NCI-H510A treated with DMSO at 0.1 percent for 48 hours (cell line): ENCODE measurements at regions not wholly inside any gene's neighbourhood (a gene's known extent, or its start where the extent isn't known, plus 50 kb on each side); places are given as distances from the start of the nearest gene placed in this dataset.
A peak's percentile ranks its signal among the peaks of the same experiment; 100 is the strongest.

Experiments
- DNase-seq: peaks from one replicate; lab custom pipeline; 2025; lab: John Stamatoyannopoulos, UW

DNA sequence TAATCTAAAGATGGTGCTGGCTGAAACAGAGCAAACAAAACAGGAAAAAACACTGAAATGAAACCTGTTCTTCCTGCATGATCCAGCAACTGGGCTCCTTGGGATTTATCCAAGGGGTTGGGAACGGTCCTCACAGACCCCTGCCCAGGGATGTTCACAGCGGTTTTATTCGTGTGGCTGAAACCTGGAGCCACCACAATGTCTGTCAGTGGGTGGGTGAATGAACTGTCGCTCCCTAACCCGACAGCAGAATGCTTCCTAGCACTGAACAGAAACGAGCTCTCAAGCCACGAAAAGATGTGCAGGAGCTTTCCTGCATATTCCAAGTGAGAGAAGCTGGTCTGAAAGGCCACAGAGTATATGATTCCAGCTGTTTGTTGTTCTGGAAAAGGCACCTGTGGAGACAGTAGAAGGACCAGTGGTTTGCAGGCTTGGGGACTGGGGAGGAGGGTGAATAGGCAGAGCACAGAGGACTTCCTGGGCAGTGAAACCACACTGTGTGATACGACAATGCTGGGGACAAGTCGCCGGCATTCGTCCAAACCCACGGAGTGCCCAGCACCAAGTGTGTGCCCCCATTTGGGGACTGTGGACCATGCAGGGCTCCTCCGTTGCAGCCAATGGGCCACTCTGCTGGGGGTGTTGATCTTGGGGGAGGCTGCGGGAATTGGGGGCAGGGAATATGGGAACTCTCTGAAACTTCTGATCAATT lies 73.9 kb downstream of the TEX29 start:
- DNase-seq, result no peak

DNA sequence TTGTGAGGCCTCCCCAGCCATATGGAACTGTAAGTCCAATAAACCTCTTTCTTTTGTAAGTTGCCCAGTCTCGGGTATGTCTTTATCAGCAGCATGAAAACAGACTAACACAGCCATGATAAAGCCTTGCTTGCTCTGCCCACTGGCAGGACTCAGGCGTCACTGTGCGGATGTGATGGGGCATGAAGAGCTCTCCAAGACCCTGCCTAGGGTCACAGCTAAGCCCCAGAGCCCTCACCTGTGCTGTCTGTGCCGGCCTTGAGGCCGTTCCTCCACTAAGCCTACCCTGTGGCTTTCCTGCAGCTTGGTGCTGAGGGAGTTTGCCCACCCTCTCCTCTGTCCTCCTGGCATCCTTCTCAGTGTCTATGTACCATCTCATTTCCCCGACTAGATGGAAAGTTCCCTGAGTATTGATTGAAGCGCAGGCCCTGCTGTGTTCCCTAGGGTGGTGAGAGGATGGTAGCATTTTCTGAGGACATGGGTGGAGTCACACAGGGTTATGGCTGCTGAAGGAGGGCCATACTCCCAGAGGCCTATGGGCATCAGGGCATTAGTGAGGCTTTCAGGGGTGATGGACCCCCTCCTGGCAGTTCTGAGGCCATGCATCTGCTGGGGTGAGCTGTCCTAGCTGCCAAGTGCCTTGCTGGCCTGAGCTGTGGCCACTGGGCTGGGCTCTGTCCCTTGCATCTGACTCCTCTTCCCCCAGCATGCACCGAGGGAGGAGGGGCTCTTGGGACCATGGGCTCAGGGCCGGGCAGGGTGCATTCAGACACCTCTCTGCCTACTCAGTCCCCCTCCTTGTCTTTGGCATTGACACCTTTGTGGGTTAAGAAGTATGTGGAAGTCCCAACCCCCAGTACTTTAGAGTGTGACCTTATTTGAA lies 75.3 kb downstream of the TEX29 start:
- no peak for DNase-seq

DNA sequence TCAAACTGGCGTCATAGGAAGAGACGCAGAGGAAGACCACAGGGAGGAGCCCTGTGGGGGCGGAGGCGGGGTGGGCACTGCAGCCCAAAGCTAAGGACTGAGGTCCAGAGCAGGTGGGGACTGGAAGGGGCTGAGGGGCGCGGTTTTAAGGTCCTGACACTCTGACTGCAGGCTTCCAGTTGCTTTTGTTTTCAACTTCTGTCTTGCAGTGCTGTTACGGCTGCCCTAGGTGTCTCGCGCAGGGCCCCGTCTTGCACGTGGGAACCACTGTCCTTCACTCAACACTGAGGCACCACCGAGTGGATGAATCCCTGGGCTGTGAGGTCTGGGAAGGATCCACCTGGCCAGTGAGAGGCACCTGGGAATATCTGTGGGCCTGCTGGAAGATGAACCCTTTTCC lies 76.0 kb downstream of the TEX29 start:
- no peak for DNase-seq

DNA sequence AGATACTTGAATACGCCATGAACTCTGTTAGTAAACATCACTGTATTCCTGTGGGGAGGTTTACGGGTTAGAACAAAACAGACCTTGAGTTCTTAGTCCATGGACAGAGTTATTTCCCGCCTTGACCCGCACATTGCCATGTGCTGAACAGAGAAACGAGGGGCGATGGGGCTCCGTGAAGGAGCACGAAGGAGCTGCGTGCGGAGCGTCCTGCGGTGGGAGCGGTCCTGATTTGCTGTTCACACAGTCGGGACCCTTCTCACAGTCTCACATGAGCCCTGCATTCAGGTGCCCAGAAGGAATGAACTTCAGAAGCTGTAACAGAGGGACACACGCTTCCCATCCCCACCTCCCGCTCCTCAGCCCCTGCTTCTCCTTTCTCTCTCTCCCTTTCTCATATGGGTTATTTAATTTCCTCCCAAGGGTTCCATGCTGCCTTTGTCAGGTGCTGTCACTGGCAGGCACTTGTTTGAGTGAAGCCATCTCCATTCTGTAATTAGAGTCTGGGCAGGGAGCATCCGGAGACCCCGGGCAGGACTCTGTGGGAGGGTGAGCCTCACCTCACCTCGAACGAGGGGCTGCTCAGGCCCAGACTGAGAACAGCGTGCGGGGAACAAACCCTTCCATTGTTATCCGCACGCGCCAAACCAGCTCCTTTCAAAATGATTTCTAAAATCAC lies 76.9 kb downstream of the TEX29 start:
- DNase-seq, result no peak

DNA sequence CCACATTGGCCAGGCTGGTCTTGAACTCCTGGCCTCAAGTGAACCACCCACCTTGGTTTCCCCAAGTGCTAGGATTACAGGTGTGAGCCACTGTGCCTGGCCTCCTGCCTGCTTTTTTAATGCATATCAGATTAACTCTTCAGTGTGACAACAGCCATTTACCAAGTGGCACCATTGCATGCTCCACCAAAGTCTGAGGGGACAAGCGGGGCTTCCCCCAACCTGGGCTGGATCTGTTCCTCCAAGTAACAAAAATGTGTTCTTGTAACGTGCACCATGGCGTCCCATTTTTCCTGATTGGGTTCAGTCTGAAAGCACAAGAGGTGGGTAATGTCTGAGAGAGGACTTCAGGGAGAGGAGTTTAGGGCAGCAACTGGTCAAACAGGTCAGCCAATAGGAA lies 77.8 kb downstream of the TEX29 start:
- DNase-seq, result no peak

DNA sequence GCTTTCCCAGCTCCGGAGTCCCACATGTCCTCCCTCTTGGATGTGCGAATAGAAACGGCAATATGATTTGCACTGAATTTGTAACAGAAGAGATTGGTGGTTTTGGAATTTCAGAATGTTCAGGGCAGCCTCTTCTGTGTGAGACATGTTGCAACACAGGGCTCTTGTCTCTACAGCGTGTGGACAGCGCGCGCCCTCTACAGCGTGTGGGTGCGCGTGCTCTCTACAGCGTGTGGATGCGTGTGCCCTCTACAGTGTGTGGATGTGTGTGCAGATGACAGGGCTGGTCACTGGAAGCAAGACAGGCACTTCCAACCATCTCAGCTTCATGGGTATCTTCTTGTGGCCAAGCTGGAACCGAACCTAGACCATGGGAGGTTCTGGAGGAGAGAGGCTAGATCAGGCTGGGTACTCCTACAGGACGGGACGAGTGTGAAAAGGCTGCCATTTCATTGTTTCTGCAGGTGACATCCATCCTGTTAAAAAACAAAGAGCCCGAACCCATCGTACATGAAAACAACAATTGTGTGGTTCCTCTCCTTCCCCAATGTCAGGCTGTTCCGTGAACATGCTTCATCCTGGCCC lies 78.4 kb downstream of the TEX29 start:
- DNase-seq, result no peak

DNA sequence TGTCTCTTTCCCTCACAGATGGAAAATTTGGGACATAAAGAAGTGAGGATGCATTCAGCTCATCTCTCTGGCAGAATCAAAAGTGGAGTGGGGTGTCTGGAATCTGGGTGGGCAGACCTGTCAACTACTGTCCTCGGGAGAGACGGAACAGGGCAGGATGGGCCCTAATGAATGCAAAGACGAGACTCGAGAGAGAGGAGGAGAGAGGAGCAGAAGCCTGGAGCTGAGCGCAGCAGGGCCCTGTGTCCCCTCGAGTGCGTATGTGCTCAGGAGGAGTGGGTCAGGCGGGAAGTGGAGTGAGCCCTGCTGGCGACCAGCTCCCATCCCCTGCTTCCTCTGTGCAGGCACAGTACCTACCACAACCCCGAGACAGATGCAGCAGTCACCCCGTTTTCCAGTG lies 78.9 kb downstream of the TEX29 start:
- no peak for DNase-seq

DNA sequence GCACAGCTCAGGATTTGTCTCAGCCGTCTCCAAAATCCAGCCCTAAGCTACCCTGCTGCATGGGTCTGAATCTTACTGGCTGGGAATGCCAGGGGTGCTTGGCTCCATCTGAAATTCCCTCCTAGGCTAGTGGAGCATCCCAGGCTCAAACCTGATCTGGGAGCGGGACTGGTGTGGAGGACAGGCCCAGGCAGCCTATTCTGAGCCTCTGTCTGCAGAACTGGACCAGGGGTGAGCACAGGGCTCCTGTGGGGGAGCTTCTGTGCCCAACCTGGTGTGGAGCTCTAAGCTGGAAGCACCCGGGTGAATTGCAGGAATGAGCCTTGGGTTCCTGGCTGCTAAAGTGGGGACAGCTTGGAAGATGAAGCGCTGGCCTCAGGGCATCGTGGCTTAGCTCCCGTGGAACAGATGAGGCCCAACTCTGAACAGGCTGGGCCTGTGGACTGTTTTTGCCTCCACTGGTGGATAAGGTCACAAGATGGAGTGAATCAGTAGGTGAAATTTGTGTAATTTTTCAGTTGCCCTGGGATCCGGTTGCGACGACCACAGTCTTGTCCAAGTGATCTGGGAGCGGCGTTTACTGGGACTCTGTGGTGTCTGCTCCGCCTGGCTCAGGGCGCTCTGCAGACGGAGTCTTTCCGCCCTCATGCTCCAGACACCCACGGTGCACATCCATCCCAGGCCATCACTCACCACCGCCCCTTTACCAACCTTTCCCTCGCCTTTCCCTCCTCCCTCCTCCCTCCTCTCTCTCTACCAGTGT lies 79.5 kb downstream of the TEX29 start:
- no peak for DNase-seq

DNA sequence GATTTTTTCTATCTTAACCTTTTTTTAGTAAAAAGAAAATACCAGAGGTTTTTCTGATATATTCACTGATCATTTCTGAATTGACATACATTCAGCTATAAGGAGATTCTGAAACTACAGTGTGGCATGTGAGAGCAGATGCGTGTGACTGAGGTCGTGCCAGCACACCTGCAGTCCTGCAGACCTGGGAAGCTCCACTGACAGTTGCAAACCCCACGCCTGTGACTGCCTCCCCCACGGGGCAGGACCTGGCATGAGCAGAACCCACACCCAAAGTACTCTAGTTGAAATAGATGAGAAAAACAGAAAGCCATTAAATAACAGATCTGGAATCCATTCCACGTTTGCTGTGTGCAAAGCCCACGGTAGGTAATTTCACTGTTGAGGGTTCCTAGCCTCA lies 80.7 kb downstream of the TEX29 start:
- no peak for DNase-seq

DNA sequence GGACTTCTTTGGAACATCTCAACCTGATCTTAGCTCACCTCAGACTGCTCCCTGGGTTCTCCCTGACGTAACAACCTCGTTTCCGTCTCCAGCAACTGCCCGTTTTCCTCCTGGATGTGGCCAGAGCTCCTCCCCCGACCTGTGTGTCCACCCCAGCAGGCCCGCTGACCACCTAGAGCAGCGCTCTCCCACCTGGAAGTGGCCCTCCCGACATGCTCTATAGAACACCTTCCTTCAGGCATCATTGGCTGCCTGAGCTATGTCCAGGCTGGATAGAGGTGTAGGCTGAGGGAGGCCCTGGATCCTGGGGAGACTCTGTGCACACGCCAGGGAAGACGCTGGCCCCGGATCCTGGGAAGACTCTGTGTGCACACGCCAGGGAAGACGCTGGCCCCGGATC lies 81.3 kb downstream of the TEX29 start:
- DNase-seq, result no peak

DNA sequence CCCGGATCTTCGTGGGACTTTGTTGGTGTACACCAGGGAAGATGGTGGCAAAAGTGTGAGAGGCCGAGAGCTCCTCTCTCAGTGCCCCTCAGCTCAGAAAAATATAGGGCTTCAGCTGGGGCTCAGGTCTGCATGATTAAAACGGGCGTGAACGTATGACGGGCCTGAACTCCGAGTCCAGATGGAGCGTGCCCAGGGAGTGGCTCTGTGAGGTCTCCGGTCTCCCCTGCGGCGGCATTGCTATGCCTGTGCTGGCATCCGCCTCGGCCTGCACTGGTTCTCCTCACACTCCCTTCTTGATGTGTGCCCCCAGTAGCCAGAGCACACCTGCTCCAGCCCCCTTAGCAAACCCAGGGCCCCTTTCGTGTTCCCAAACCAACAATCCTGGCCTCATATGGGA lies 82.0 kb downstream of the TEX29 start:
- no peak for DNase-seq

DNA sequence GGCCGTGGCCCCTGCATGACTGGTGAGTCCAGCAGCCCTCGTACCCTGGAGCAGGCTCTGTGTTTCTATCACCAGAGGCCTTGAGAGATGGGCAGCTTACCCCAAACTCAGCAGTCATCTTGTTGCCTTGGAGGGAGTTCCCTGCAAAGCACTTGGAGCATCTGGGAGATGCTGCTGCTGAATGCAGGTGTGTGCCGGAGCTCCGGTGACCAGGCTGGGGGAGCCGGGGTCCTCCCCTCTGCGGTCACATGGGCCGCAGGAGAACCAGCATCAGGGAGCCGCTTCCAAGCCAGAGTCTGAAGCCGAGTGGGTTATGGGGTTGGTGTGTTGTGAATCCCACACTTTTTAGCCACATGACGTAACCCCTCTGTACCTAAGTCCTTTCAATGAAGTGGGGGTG lies 82.8 kb downstream of the TEX29 start:
- DNase-seq, result no peak

DNA sequence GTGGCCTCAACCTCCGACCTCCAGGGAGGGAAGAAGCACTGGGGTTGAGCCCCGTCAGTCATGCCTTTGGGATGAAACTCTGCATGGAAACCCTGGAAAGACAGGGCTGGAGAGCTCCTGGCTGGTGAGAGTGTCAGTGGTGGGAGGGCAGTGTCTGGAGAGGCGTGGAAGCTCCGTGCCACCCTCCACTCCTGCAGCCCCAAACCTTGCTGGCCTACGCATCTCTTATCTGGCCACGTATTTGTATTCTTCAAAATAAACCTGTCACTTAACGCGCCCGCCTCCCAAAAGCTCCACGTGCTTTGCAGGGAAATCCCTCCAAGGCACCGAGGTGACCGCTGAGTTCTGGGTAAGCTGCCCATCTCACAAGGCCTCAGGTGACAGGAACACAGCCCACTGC lies 84.3 kb downstream of the TEX29 start:
- no peak for DNase-seq

DNA sequence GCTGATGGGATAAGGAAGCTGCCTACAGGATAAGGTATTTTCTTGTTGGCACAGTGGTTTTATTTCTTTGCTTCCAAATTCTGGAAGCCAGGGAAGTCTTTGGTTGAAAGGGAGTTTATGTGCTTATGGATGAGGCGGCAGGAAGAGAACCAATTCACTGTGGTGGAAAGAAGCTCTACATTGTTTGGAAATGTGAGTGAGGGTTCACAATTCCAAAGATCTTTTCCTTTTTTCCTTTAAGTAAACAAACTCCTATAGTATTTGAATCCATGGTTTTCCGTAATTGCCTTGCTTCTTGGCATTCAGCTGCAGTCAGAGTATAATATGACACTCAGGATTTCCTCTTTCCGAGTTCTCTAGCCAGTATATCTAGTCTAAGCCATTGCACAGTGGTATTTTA lies 86.2 kb downstream of the TEX29 start:
- DNase-seq, result no peak

DNA sequence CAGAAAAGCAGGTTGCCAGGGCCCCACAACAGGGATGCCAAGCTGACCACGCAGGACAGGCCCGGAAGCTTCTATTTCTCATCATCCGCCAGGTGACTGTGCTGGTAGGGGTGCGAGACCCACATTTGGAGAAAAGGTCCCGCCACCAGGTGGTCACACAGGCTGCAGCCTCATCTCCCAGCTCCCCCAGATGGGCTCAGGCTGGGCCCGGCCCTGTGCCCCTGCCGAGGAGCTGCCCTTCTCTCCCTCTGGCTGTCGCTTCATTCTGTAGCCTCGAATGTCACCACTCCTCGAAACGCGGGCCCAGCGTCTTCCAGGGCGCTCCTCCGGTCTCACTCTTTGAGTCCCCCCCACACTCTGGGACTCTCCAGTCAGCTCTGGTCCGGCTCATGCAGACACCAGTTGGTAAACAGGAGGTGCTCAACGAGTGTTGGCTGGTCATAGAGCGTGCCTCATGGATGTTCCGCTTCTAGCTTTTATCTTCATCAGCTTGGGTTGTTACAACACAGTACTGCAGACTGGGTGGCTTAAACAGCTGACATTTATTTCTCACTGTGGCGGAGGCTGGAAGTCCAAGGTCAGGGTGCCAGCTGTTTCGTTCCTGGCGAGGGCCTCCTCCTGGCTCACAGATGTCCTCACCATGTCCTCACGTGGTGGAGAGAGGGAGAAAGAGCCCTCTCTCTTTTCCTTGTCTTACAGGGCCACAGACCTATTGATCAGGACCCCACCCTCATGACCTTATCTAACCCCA lies 87.1 kb downstream of the TEX29 start:
- no peak for DNase-seq

DNA sequence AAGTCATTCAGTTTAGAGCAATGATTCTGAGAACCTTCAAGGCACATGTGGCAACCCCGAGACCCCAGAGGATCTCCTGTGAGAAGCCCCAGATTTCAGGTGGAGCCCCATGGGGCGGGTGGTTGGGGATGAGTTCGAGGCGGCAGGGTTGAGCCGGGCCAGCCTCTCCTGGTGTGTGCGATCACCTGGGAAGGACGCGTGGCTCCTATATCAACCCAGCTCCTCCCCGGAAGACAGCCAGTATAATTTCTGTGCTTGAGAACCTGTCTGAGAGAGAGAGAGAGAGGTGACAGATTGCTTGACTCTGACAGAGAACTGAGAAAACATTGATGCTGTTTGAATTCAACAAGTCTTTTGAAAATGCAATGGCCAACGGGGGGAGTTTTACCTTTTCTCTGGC lies 89.0 kb downstream of the TEX29 start:
- peak; percentile 36 for DNase-seq

DNA sequence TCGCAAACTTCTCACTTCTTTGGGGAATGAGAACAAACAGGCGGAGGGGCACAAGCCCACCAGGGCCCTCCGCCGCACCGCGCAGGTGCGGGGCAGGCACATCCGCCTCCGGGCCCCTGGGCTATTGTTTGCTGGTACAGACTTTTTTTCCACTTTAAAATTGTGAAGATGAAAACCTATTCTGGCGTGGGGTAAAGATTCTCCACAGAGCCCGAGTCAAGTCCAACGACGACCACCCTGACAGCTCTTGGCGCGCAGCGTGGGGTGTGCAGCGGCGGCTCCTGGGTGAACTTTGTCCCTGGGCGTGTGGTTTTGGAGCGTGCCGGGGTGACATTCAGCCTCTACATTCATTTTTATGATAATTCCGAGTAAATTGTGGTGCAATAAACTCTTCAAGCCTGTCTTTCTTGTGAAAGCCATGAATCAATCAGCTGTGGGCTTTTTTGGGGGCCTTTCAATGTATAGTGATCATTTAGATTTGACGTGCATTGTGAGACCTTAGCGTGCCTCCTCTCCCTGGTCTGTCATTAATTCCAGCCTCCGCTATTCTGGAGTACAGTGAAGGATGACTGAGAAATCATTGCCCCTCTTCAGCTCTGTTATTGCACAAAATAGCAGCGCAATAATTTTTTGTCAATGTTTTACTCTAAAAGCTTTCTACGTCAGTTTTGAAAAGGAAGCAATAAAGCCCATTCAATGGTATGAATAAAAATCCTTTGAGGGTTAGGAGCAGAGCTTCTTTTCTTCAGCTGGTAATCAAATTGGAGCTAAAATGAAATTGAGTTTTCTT lies 90.0 kb downstream of the TEX29 start:
- DNase-seq, result no peak

DNA sequence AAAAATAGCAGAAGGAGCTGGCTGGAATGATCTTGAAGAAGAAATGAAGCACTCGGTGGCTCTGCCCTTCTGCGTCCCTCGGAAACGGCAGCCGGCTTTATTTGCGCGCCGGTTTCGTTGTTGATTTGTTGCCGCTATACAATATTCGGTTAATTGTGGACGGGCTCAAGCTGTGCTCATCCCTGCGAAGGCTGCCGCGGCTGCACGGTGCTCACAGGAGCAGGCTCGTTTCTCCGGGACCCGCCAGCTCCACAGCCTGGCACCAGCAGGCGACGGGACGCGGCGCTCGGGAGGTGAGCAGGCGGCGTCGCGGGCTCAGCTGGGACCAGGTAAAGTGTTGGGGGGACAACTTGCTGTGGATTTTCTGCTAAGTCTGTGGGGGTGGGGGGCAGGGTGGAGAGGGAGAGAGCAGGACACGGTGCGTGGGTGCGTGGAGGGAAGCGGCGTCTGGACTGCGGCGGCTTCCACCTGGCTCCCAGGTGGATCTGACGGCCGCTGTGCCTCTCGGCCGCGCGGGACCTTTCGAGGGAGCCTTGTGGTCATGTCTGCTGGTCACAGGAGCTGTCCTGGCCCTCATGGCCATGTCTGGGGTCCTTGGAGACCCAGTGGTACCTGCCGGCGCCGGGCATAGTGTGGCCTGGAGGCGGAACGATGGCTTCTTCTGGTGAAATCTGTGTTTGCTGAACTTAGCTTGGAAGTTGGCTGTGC lies 90.9 kb downstream of the TEX29 start:
- DNase-seq, result peak; percentile 13

DNA sequence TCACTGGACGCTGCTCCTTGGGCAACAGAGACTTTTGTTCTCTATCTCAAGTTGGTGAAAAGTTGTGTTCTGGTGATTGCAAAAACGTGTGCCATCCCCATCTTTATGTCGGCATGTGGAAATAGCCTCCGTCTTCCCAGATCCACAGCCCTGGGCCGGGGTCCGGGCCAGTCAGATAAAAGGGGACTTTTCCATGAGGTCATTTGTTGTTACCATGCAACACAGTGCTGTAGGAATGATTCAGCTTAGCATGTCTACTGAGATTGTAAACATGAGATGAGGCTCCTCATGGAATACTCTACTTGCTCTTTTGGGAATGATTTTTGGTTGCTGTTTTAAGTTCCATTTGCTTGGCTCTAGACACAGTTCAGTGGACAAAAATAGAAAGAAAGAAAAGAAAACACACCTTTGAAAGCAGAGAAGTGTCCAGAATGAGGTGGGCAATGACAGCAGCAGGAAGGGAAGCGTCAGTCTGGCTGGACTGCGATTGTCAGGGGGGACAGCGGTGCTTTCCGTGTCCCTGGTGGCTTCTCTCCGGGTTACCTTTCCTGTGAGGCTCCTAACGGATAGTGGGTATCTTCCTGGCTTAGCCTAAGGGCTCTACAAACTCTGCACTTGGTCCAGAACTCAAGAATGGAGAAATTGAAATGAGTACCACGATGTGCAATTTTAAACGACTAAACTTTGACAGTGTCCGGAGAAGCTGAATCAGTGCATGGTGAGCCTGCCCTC lies 91.6 kb downstream of the TEX29 start:
- no peak for DNase-seq
